ENCODE measurements at regions not wholly inside any gene's neighbourhood (a gene's known extent, or its start where the extent isn't known, plus 50 kb on each side); places are given as distances from the start of the nearest gene placed in this dataset.

DNA sequence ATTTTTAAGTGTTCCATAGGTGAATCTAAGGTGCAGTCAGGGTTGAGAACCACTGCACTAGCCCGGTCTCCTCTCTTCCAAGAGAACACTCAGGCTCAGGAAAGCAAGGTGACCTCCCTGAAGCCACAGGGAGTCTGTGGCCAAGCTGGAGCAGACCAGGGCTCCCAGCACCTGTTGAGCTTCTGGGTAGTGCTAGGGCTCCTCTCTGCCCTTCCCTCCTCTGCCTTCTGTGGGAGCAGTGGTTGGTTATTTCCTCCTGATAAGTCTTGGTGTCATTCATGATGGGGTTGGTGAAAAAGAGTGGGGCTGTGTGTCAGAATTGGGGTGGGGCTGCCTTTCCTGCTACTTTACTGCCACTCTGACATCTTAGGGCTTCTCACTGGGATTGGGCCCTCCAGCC is 163.1 kb upstream of the UMPS start:
- H3K79me2 ChIP-seq (ENCODE audit: control insufficient read depth, insufficient read depth, low read length): no peaks in the 10 kb centered on the region
- H3K27ac ChIP-seq (ENCODE audit: insufficient read depth, low read depth, low read length): no peak overlapping the region
- H3K36me3 ChIP-seq (ENCODE audit: control insufficient read depth in 2 of 2, extremely low read depth in 1 of 2, insufficient read depth in 2 of 2, low read length in 2 of 2): no peaks in the 10 kb centered on the region
- H3K27me3 ChIP-seq (ENCODE audit: control insufficient read depth in 2 of 2, insufficient read depth in 2 of 2, low read length in 2 of 2): peaks cover 7 to 9% of the 10 kb centered on the region in 2 experiments
- POLR2A ChIA-PET: no interaction called here
- dilution Hi-C loops (cut with MboI; ENCODE audit: extremely low pct_ligation_motif_present, low sequenced_read_pairs): no loop called here
- H3K4me1 ChIP-seq (ENCODE audit: control insufficient read depth, extremely low read depth, insufficient read depth, low read length): no peaks in the 10 kb centered on the region
- no peak overlapping the region for H3K4me3 ChIP-seq (replicated peaks in 1 of 3; ENCODE audit: insufficient read depth in 1 of 3, low read depth in 1 of 3, low read length in 3 of 3)
- no peak overlapping the region for H3K4me2 ChIP-seq (ENCODE audit: insufficient read depth, low read length)
- no peaks in the 10 kb centered on the region for H3K9me1 ChIP-seq (replicated peaks; ENCODE audit: control insufficient read depth, extremely low read depth, insufficient read depth, low read length)
- DNase-seq (ENCODE audit: low read depth, low spot score): no peak
- H4K20me1 ChIP-seq (replicated peaks; ENCODE audit: control insufficient read depth, extremely low read depth, insufficient read depth, low read length): no peaks in the 10 kb centered on the region
- H3K9me3 ChIP-seq (replicated peaks; ENCODE audit: control insufficient read depth, insufficient read depth, low read length): no peaks in the 10 kb centered on the region
- CTCF ChIA-PET: interaction anchor here (2.5 to 11.4 kb wide), 2 partner anchors 119 to 193 kb away, joined by 16 to 301 read pairs; no protein-coding TSS in a partner anchor
- no peak overlapping the region for H3K9ac ChIP-seq (replicated peaks; ENCODE audit: extremely low read depth, insufficient read depth, low read length)
- BruUV-seq (replicated peaks): no TSS peak
- no peak for FAIRE-seq
- H2AFZ ChIP-seq (ENCODE audit: low read depth, low read length): no peak overlapping the region
- TF ChIP-seq JUN (IDR thresholded peaks at IDR 0.05; ENCODE audit: borderline replicate concordance, insufficient read depth, insufficient read length, low read depth) (no peak), GATA2 (IDR thresholded peaks at IDR 0.05; ENCODE audit: insufficient read depth, insufficient read length, low read depth, low read length) (no peak), FOS (IDR thresholded peaks at IDR 0.05; ENCODE audit: borderline replicate concordance, insufficient read depth, low read length) (no peak), POLR2A (IDR thresholded peaks at IDR 0.05; ENCODE audit: low read depth, low read length) (no peak), POLR2AphosphoS5 (IDR thresholded peaks at IDR 0.05; ENCODE audit: insufficient read depth, low read depth, low read length) (no peak), EZH2 (IDR thresholded peaks at IDR 0.05; ENCODE audit: borderline replicate concordance, low read depth, low read length, severe bottlenecking) (no peak), MYC (IDR thresholded peaks at IDR 0.05; ENCODE audit: low read depth, low read length) (no peak)
- TF ChIP-seq, protein P1, sequence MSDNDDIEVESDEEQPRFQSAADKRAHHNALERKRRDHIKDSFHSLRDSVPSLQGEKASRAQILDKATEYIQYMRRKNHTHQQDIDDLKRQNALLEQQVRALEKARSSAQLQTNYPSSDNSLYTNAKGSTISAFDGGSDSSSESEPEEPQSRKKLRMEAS (IDR thresholded peaks at IDR 0.05; ENCODE audit: insufficient read depth, insufficient read length): no peak
- intact Hi-C loops (cut with micrococcal nuclease): no loop called here

DNA sequence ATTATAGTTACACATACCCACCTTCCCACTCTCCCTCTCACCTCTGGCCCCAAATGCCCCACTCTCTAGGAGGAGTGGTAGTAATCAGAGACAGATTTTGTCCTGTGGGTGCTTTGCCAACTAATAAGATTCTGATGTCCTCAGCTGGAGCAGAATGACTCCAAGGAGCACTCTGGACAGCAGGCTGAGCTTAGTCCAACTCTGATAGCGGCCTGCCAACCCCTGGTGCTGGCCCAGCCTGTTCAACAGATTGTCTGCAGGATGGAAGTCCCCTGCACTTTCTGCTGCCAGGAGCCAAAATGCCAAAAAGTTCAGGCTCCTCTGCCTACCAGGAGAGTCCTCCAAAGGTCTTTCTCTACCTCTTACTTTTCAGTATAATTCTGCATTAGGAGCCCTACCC is 160.5 kb upstream of the UMPS start:
- BruUV-seq (replicated peaks): no TSS peak
- H3K4me2 ChIP-seq (ENCODE audit: insufficient read depth, low read length): no peak overlapping the region
- no peak for DNase-seq (ENCODE audit: low read depth, low spot score)
- no peak overlapping the region for H2AFZ ChIP-seq (ENCODE audit: low read depth, low read length)
- H4K20me1 ChIP-seq (replicated peaks; ENCODE audit: control insufficient read depth, extremely low read depth, insufficient read depth, low read length): no peaks in the 10 kb centered on the region
- H3K9me3 ChIP-seq (replicated peaks; ENCODE audit: control insufficient read depth, insufficient read depth, low read length): no peaks in the 10 kb centered on the region
- H3K79me2 ChIP-seq (ENCODE audit: control insufficient read depth, insufficient read depth, low read length): no peaks in the 10 kb centered on the region
- intact Hi-C loops (cut with micrococcal nuclease) (no loop called here), dilution Hi-C loops (cut with MboI; ENCODE audit: extremely low pct_ligation_motif_present, low sequenced_read_pairs) (no loop called here)
- H3K36me3 ChIP-seq (ENCODE audit: control insufficient read depth in 2 of 2, extremely low read depth in 1 of 2, insufficient read depth in 2 of 2, low read length in 2 of 2): no peaks in the 10 kb centered on the region
- no peaks in the 10 kb centered on the region for H3K4me1 ChIP-seq (ENCODE audit: control insufficient read depth, extremely low read depth, insufficient read depth, low read length)
- H3K4me3 ChIP-seq (replicated peaks in 1 of 3; ENCODE audit: insufficient read depth in 1 of 3, low read depth in 1 of 3, low read length in 3 of 3): no peak overlapping the region
- ChIA-PET CTCF (interaction anchor here (1.2 to 2.0 kb wide), 4 partner anchors 9 to 119 kb away, joined by 3 to 9 read pairs (median 6); no protein-coding TSS in a partner anchor), POLR2A (no interaction called here)
- H3K9ac ChIP-seq (replicated peaks; ENCODE audit: extremely low read depth, insufficient read depth, low read length): no peak overlapping the region
- no peak for FAIRE-seq
- H3K27ac ChIP-seq (ENCODE audit: insufficient read depth, low read depth, low read length): no peak overlapping the region
- no peak for TF ChIP-seq POLR2A (IDR thresholded peaks at IDR 0.05; ENCODE audit: low read depth, low read length)
- no peak for TF ChIP-seq GATA2 (IDR thresholded peaks at IDR 0.05; ENCODE audit: insufficient read depth, insufficient read length, low read depth, low read length)
- TF ChIP-seq, protein P1 (IDR thresholded peaks at IDR 0.05; ENCODE audit: insufficient read depth, insufficient read length): no peak
- no peak for TF ChIP-seq JUN (IDR thresholded peaks at IDR 0.05; ENCODE audit: borderline replicate concordance, insufficient read depth, insufficient read length, low read depth)
- TF ChIP-seq MYC (IDR thresholded peaks at IDR 0.05; ENCODE audit: low read depth, low read length): no peak
- no peak for TF ChIP-seq FOS (IDR thresholded peaks at IDR 0.05; ENCODE audit: borderline replicate concordance, insufficient read depth, low read length)
- TF ChIP-seq POLR2AphosphoS5 (IDR thresholded peaks at IDR 0.05; ENCODE audit: insufficient read depth, low read depth, low read length): no peak
- TF ChIP-seq, protein P2, sequence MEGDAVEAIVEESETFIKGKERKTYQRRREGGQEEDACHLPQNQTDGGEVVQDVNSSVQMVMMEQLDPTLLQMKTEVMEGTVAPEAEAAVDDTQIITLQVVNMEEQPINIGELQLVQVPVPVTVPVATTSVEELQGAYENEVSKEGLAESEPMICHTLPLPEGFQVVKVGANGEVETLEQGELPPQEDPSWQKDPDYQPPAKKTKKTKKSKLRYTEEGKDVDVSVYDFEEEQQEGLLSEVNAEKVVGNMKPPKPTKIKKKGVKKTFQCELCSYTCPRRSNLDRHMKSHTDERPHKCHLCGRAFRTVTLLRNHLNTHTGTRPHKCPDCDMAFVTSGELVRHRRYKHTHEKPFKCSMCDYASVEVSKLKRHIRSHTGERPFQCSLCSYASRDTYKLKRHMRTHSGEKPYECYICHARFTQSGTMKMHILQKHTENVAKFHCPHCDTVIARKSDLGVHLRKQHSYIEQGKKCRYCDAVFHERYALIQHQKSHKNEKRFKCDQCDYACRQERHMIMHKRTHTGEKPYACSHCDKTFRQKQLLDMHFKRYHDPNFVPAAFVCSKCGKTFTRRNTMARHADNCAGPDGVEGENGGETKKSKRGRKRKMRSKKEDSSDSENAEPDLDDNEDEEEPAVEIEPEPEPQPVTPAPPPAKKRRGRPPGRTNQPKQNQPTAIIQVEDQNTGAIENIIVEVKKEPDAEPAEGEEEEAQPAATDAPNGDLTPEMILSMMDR (IDR thresholded peaks at IDR 0.05; ENCODE audit: extremely low read depth in 1 of 2, insufficient read depth in 1 of 2, low read depth in 1 of 2, low read length in 2 of 2): no peak
- TF ChIP-seq EZH2 (IDR thresholded peaks at IDR 0.05; ENCODE audit: borderline replicate concordance, low read depth, low read length, severe bottlenecking): no peak
- H3K9me1 ChIP-seq (replicated peaks; ENCODE audit: control insufficient read depth, extremely low read depth, insufficient read depth, low read length): no peaks in the 10 kb centered on the region
- H3K27me3 ChIP-seq (ENCODE audit: control insufficient read depth in 2 of 2, insufficient read depth in 2 of 2, low read length in 2 of 2): peaks cover 6 to 9% of the 10 kb centered on the region in 2 experiments
